GM13976 (cell line): ENCODE measurements at regions not wholly inside any gene's neighbourhood (a gene's known extent, or its start where the extent isn't known, plus 50 kb on each side); places are given as distances from the start of the nearest gene placed in this dataset.

Experiments used
- DNase-seq: peaks from one replicate; pipeline ENCODE4 v3.0.0; 2012; ENCODE audit warnings: low spot score
- in situ Hi-C: fragments of 300-500 bp; cut with MboI; formaldehyde crosslinking; loops from one replicate; pipeline ENCODE4 v1.12.0; 2022; ENCODE audit warnings: low sequenced_read_pairs, mixed read lengths, inconsistent platforms; ENCODE audit not compliant: unreplicated experiment
- TF ChIP-seq, protein P1 (sequence below): IDR thresholded peaks from 2 replicates; pipeline ENCODE4 v1.5.1; 2012; ENCODE audit warnings: borderline replicate concordance, mild to moderate bottlenecking; ENCODE audit not compliant: insufficient read depth; ENCODE audit errors: extremely low read depth, missing control alignments, control extremely low read depth

DNA sequence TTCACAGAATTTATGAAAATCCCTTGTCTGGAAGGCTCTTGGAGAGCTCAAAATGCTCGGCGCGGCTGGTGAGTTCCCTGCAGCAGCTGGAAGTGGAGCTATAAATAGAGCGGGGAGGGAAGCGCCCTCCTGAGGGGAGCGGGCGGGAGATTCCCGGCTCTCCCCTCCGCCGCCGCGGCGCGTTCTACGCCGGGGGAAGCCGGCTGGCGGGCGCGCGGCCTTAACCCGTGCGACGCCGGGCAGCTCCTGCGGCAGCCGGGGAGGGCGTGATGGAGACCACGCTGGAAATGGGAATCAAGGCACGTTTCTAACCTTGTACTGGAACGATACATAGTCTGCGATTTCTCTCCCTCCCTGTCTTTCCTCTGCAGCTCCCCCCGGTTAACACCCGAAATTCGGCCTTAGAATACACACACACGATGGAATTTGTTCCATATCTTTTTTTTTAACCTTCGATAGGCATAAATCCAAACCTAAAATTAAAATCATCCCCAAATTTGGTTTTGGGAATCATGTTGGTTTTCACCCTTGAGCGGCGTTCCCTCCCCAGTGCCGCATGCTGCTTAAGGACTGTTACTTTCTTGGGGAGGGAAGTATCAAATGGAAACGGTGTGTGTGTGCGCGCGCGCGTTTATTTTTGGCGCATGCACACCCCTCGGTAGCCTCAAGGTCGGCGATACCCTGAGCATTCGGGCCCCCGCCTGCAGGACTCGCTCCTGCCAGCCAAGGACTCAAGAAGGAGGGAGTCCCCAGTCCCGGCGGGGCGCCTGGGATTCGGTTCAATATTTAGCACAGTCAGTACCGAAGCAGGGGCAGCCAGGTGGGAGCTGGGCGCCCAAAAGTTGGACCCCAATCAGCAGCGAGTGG, 306.3 kb upstream of the KCNN2 start:
- TF ChIP-seq, protein P1, sequence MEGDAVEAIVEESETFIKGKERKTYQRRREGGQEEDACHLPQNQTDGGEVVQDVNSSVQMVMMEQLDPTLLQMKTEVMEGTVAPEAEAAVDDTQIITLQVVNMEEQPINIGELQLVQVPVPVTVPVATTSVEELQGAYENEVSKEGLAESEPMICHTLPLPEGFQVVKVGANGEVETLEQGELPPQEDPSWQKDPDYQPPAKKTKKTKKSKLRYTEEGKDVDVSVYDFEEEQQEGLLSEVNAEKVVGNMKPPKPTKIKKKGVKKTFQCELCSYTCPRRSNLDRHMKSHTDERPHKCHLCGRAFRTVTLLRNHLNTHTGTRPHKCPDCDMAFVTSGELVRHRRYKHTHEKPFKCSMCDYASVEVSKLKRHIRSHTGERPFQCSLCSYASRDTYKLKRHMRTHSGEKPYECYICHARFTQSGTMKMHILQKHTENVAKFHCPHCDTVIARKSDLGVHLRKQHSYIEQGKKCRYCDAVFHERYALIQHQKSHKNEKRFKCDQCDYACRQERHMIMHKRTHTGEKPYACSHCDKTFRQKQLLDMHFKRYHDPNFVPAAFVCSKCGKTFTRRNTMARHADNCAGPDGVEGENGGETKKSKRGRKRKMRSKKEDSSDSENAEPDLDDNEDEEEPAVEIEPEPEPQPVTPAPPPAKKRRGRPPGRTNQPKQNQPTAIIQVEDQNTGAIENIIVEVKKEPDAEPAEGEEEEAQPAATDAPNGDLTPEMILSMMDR: no peak
- in situ Hi-C loops: no loop called here
- DNase-seq: no peak

DNA sequence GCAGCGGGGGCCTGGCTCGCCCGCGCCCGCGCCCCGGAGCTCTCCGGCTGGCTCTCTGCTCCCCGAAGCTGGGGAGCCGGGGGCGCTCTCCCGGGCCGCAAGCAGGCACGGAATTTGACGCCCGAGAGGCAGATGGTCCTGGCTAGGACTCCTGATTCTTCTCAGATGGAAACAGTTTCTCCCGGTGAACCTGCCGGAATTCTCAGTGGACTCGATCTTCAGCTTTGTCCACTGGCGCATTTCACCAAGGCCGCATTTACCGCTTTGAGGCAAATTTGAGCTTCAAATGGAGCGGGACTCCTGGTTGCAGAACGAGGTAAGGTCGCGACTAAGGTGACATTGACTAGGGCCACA, 305.7 kb upstream of the KCNN2 start:
- in situ Hi-C loops: no loop called here
- TF ChIP-seq, protein P1: no peak
- DNase-seq: no peak

DNA sequence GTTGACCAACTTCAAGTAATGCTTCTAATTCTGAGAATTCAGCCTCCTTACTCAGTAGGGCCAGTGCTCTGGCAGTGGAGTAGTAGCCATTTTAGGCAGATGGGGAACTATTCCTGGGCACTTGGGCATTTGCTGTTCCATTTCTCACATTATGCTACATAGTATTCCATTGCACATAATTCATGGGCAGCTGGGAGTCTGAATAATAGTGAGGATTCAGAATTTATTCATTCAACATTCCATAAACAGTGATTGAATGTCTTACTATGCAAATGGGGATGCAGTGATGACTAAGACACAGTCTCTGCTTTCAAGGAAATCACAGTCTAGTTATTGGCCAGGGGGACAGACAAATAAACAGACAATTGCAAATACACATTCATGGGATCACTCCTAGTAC, 301.0 kb upstream of the KCNN2 start:
- TF ChIP-seq, protein P1: no peak
- in situ Hi-C loops: no loop called here

DNA sequence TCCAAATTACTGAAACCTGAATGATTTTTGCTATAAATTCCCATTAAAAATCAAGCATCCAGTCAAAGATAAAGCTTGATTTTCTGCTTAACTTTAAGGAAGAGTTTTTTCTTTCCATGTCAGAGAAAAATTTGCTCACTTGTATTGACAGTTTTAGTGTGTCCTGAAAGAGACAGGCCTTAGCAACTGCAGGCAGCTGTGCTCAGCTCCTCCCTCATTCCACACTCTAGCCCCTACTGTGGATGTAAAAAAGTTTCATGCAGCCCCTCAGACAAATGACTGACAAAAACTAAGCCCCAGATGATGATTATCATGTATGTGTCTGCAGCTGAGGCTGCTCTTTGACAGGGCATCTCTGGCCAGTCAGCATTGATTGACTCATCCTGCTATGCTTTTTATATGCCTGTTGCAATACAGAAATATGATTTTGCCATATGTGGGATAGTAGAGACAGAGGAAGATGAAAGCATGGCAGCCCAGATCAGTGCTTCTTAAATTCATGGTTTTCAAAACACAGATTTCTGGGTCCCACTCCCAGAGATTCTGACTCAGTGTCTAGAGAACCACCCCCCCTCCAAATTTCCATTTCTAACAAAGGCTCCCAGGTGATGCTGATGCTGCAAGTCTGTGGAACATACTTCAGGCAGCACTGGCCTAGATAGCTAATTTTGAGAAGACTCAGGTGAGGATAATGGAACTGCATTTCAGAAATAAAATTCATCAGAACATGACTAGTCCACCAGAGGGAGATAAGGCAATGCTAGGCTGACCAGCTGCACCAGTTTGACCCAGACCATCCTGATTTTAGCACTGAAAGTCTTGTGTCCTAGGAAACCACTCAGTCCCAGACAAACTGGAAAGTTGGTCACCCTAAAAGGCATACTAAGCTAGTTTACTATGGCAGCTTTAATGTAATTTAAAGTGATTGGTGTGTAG, 298.7 kb upstream of the KCNN2 start:
- in situ Hi-C loops: no loop called here
- TF ChIP-seq, protein P1: no peak
- DNase-seq: no peak

More for the DNA sequence above, 301.0 kb upstream of the KCNN2 start:
- DNase-seq: no peak

DNA sequence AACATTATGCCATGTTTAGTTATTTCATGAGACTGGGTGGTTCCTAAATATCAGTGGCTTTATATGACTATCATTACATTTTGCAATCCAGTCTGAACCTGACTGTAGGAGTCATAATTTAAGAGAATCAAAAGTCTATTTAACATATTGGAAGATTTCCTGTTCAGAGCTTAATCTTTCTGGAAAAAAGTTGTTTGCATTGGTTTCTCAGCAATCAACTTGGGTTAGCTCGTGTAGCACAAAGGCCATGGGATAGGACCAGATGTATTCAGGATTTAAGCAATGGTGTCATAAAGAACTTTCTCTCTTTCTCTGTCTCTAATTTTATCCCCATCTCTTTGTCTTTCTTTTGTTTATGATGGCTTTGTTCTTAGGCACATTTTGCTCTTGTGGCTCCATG, 296.0 kb upstream of the KCNN2 start:
- TF ChIP-seq, protein P1: no peak
- DNase-seq: no peak
- in situ Hi-C loops: no loop called here

DNA sequence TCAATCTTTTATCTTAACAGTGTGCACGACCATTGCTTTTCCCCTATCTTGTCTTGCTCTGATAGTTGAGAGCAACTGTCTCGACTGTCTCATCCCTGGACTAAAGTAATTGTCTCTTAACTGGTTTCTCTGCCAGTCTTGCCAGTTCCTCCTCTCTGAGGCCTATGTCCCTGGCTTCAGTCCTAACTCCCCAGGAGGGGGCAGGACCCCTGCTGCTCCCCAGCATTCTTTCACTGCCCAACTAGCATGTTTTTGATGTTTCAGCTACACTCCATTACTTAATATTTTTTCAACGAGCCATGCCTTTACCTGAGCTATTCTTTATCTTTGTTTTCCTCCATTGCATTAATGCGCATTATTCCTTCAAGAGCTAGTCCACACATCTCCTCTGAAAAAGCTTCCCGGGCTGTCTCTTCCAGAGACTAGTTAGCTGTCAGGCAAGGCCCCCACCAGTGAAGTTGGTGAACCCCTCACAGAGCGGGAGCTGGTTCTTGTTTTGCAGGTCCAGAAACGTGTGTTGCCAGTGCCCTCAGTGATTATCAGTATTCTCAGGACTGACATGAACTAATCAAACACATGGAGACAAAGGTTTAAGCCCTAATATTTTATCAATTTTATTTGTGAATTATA, 291.7 kb upstream of the KCNN2 start:
- in situ Hi-C loops: no loop called here
- DNase-seq: no peak
- TF ChIP-seq, protein P1: no peak
